NCI-H1105 (cell line): ENCODE measurements at regions not wholly inside any gene's neighbourhood (a gene's known extent, or its start where the extent isn't known, plus 50 kb on each side); places are given as distances from the start of the nearest gene placed in this dataset.
"Not testable (repeated sequence)": the region's sequence is repeated elsewhere in the genome, so short reads cannot be mapped to it uniquely, and the experiment has no call there.

Experiments
- DNase-seq: peaks from one replicate; lab custom pipeline; 2025; lab: John Stamatoyannopoulos, UW

DNA sequence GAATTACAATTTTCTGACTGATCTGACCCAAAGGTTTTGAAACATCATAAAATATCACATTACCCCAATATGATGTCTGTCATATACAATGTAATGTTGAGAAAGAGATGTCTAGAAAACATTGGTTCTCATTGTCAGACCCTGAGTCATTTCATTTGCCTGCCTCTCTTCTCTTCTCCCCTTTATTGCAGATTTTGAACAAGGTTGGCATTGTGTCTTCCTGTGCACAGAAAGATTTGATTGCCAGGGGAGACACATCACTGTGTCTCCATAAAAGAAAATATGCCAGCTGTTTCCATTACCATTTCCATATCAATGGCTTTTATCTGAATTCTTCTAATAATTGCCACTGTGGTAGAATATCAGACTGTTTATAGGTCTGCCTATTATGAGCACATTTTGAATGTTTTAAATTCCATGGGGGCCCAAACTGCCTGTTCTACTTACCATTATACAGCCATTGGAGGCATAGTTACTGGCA, 65.6 kb downstream of the IFI44 start:
- no peak for DNase-seq

- no peak for DNase-seq
These were observed 66.6 kb downstream of the IFI44 start for GRCh38 chr1:78716186-78716585.

GRCh38 chr1:78718566-78718965, 68.9 kb downstream of the IFI44 start:
- DNase-seq: no peak

GRCh38 chr1:78721136-78721535, 71.5 kb downstream of the IFI44 start:
- DNase-seq: no peak

- DNase-seq: no peak
These were observed 72.5 kb downstream of the IFI44 start for GRCh38 chr1:78722105-78722504.

DNA sequence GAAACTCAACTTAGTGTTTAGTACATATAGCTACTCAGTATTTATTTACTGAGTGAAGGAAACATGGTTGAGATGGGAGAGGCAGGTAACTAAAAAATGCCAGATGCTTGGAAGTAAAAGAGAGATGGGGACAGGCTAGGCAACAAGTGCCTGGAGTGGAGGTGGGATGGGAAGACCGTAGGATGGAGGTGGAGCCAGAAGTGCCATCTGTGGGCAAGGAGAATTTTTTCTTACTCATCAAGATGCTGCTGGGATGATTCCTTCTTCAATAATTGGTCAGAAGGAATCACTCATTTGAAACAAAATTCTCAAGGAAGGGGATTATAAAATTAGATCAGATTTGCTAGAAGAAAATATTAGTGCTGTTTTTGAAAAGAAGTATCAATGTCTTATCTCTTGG, 72.9 kb downstream of the IFI44 start:
- no peak for DNase-seq

DNA sequence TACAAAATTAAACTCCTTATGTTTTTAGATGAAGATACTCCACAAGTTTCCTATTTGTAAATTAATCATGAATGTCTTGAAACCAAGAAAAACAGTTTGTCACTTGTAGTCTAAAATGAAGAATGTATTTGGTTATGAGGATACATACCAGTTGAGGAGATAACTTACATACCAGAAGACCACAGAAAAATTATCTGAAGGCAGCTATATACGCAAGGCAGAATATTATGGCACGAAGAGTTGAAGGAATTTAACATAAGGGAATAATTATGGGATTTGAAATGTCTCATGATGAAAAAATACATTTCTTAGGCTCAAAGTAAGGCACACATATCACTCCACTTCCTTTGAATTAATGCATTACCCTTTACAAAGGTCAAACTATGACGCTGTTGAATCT, 73.3 kb downstream of the IFI44 start:
- no peak for DNase-seq

- no peak for DNase-seq
These were observed 77.1 kb downstream of the IFI44 start for GRCh38 chr1:78726686-78727085.

DNA sequence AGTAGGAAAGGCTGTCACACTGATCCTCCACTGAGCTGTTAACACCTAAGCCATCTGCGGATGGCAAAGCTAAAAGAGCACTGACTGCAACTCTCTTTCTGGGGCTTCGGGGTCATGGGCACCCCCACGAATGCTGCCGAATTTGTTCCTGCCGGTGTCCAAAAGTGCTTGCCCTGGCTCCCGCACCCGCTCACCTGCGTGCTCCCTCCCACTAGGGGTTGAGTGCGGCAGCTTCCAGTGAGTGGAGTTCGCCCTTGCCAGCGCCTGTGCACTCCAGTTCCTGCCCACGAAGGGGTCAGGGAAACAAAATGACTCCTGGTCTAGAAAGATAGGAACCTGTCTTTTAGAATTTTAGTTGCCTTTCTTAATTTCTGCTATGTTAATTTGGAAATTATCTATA, 78.7 kb downstream of the IFI44 start:
- no peak for DNase-seq

GRCh38 chr1:78730054-78730453, 80.4 kb downstream of the IFI44 start:
- no peak for DNase-seq

- DNase-seq: no peak
These were observed 82.0 kb downstream of the IFI44 start for GRCh38 chr1:78731674-78732073.

- no peak for DNase-seq
These were observed 87.6 kb downstream of the IFI44 start for GRCh38 chr1:78737241-78737640.

GRCh38 chr1:78743626-78744025, 94.0 kb downstream of the IFI44 start:
- DNase-seq: no peak

DNA sequence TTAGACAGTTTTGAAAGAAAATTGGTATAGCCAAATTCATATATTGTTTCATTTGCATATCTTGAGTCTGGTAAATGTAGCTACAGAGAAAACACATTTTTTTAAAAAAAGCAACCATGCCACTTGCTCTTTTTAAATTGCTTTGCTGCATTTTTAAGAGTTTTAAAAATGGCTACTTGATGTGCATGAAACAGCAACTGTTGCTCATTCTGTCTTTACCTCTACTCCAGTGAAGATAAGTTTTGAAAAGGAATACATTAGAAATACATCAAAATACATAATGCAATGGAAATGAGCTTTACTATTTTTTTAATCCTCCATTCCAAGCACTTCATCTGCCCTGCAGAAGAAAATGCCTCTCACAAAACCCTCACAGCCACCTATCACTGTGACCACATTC, 95.5 kb downstream of the IFI44 start:
- no peak for DNase-seq

DNA sequence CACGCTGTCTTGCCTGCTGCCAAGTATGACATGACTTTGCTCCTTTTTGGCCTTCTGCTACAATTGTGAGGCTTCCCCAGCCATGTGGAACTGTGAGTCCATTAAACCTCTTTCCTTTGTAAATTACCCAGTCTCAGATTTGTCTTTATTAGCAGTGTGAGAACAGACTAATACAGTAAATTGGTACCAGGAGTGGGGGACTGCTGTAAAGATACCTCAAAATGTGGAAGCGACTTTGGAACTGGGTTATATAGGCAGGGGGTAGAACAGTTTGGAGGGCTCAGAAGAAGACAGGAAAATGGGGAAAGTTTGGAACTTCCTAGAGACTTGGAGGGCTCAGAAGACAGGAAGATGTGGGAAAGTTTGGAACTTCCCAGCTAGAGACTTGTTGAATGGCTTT, 104.0 kb downstream of the IFI44 start:
- DNase-seq: not testable (repeated sequence)

DNA sequence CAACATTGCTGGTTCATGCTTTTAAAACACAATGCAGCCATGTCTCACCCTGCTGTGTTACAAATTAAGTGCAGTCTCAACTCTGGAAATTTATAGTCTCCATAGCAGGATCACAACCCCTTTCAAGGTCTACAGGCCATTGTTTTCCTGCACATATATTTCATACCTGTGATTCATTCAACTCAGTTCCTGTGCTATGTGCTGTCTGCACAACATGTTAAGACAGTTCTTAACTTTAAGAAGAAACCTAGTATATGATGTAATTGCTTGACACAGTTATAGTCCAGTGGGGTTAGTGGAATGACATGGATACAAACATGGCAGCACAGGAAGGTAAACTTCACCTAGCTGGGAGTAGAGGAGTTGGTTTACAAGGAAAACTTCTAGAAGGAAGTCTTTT, 106.4 kb downstream of the IFI44 start:
- DNase-seq: no peak

DNA sequence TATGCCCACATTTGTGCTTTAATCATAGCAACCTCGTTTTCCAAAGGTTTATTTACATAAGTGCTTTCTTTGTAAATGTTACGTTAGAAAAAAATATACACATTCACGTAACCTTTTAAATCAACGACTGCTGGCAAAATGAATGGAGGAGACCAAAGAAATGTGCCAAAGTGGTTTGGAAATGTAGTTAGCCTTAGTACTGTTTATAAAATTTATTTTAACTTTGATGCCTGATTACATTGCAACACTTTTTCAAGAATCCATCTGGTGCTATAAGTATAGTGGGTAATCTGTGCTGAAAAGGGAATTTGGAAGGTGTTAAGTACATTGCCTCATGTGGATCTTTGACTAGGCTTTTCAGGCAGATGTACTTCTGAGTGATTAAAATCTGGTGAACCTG, 108.9 kb downstream of the IFI44 start:
- no peak for DNase-seq

DNA sequence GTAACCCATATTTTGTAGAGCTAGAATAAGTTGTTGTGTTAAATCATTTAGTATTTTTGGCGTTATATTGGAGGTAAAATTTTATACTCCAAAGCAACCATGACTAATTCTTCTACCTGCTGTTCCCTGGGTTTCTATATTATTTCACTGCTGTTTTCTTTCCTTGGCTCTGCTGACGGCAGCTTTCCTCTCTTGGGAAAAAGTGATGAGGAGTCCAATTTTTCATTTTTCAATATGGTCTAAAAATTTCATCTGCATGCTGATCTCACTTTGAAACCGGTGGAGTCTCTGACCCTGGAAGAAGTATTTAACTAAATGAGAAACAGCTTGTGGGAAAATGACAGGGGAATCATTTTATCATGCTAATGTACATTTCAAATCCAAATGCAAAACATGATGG, 110.2 kb downstream of the IFI44 start:
- DNase-seq: no peak

DNA sequence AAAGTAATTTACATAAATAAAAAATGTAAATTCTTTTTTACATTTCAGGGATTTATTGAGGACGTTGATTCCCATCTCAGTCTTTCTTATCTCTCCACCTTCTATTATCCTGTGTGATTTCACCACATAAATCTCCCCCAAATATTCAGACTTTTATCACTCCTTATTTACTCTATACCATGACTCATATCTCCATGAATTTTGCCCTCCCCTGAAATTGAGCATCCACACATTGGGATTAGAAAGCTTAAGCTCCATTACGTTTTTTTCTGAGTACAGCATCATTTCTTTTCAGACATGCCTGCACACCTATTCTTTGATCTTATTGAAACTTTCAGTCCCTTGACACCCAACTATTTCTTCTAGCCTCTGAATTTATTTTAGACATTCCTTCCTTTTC, 111.2 kb downstream of the IFI44 start:
- no peak for DNase-seq

- no peak for DNase-seq
These were observed 112.5 kb downstream of the IFI44 start for GRCh38 chr1:78762113-78762512.

DNA sequence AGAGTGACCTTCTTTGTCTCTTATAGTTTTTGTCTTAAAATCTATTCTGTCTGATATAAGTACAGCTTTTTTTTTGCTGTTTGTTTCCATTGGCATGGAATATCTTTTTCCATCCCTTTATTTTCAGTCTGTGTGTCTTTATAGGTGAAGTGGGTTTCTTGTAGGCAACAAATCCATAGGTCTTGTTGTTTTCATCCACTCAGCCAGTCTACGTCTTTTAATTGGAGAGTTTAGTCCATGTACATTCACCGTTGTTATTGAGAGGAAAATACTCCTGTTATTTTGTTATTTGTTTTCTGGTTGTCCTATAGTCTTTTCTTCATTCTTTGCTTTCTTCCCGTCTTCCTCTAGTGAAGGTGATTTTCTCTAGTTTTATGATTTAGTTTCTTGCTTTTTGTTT, 115.9 kb downstream of the IFI44 start:
- no peak for DNase-seq

- no peak for DNase-seq
These were observed 130.2 kb downstream of the IFI44 start for GRCh38 chr1:78779831-78780230.

DNA sequence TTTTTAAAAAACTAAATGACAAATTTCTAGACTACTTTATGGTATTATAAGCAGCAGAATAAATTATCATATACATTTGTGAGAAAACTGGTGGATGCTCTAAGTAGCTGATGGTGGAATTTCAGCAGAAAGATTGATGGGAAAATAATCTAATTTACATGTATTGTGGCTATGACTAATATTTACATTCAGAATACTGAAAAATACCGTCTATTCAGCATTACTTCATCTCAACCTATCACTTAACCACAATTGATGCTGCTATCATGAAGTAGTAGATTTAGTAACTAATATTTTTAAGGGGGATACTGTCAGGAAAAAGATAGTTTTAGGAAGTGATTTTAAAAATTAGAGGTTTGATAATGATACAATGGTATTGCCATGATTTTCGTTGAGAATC, 137.9 kb downstream of the IFI44 start:
- no peak for DNase-seq

- no peak for DNase-seq
These were observed 140.5 kb downstream of the IFI44 start for GRCh38 chr1:78790174-78790573.

GRCh38 chr1:78792756-78793155, 143.1 kb downstream of the IFI44 start:
- DNase-seq: no peak
